Right lobe of liver (tissue), 6 donors: ENCODE measurements at regions not wholly inside any gene's neighbourhood (a gene's known extent, or its start where the extent isn't known, plus 50 kb on each side); places are given as distances from the start of the nearest gene placed in this dataset.

ENCODE experiments used
- ATAC-seq, 4 donors: fragments of 200-7000 bp; cut with Tn5 transposase; one replicate each; pipeline ENCODE4 v1.9.1; 2020; ENCODE audit warnings: mild to moderate bottlenecking in 4 of 4, moderate library complexity in 4 of 4
- DNase-seq, 3 donors: peaks; one replicate each; pipeline ENCODE4 v3.0.0-alpha.2; 2020
- H3K27ac ChIP-seq, 3 donors: fragments of 200-600 bp; one replicate each; pipeline ENCODE4 v1.8.0; 2022
- H3K27me3 ChIP-seq, 2 donors: fragments of 200-600 bp; one replicate each; pipeline ENCODE4 v1.8.0; 2022
- H3K36me3 ChIP-seq, 4 donors: fragments of 200-600 bp; sonication (generic) in 1 of 4; one replicate each; pipeline versions ENCODE4 v1.5.1 to v1.8.0; 2017 to 2022; ENCODE audit warnings: control low read depth in 1 of 4
- H3K4me1 ChIP-seq, 4 donors: fragments of 200-600 bp; sonication (generic) in 1 of 4; one replicate each; pipeline versions ENCODE4 v1.5.1 to v1.8.0; 2017 to 2022; ENCODE audit warnings: control low read depth in 1 of 4
- H3K4me3 ChIP-seq, 3 donors: fragments of 200-600 bp; one replicate each; pipeline ENCODE4 v1.8.0; 2022
- H3K9me3 ChIP-seq, 4 donors: fragments of 200-600 bp; sonication (generic) in 1 of 4; one replicate each; pipeline versions ENCODE4 v1.5.1 to v1.8.0; 2017 to 2022; ENCODE audit warnings: control low read depth in 1 of 4
- CTCF ChIP-seq, 4 donors: fragments of 200-600 bp in 3 of 4; fragments of 450-650 bp in 1 of 4; IDR thresholded peaks; one replicate each; pipeline versions ENCODE4 v1.5.1 to v1.8.0; 2016 to 2022; ENCODE audit warnings: antibody characterized with exemption in 4 of 4, mild to moderate bottlenecking in 2 of 4
- POLR2A ChIP-seq: fragments of 450-650 bp; IDR thresholded peaks from one replicate; pipeline ENCODE4 v1.6.1; 2017; ENCODE audit warnings: antibody characterized with exemption, mild to moderate bottlenecking
- WGBS: methylation state at CpG from one replicate; pipeline ENCODE4 v1.1.6; 2018; ENCODE audit warnings: low coverage, low lambda C conversion rate; ENCODE audit not compliant: insufficient coverage; ENCODE audit errors: missing lambda C conversion rate; 5-methylcytosine and 5-hydroxymethylcytosine counted together
- intact Hi-C, 2 donors: fragments of 100-400 bp; cut with DNase I; formaldehyde crosslinking; loops; one replicate each; pipeline versions ENCODE4 v1.11.2 to v1.14.1; 2022
- donor health status: DM: no; HTN: yes; CAD: no.
- donor health status: DM: no; HTN: no; CAD: no.
- donor health status: DM: no; HTN: no; CAD: no.
- donor health status: DM: no; HTN: yes; CAD: no.
- donor health status: DM: no; HTN: yes; CAD: no.

- no peaks in the 10 kb centered on the region for H3K36me3 ChIP-seq
- H3K4me1 ChIP-seq, result no peaks in the 10 kb centered on the region
- H3K9me3 ChIP-seq, result no peaks in the 10 kb centered on the region
- H3K27me3 ChIP-seq, result no peaks in the 10 kb centered on the region
- no peak overlapping the region for H3K4me3 ChIP-seq
- intact Hi-C loops, result no loop called here
- TF ChIP-seq POLR2A (no peak), CTCF (IDR thresholded peaks at IDR 0.05) (no peak)
- DNase-seq (no peak), ATAC-seq (no peak)
- H3K27ac ChIP-seq, result no peak overlapping the region
- 100% methylated on average over 1 of the region's 2 CpGs for WGBS
Measured at GRCh38 chr6:11902527-11902926, 109.6 kb upstream of the HIVEP1 start.

GRCh38 chr6:11900662-11901598, 111.2 kb upstream of the HIVEP1 start:
- no peaks in the 10 kb centered on the region for H3K4me1 ChIP-seq
- no peak for DNase-seq
- peak overlapping the region in 2 of 3 donors; percentile 13 to 18 for H3K27ac ChIP-seq
- 42% methylated on average over 14 of the region's 14 CpGs for WGBS
- no peaks in the 10 kb centered on the region for H3K9me3 ChIP-seq
- intact Hi-C loops, result no loop called here
- peak overlapping the region in 1 of 3 donors; percentile 38 for H3K4me3 ChIP-seq
- H3K27me3 ChIP-seq, result no peaks in the 10 kb centered on the region
- TF ChIP-seq POLR2A, result no peak
- TF ChIP-seq CTCF (IDR thresholded peaks at IDR 0.05), result no peak
- peak; percentile 37 to 62 (median 46) for ATAC-seq
- H3K36me3 ChIP-seq, result no peaks in the 10 kb centered on the region

GRCh38 chr6:11899645-11900044, 112.5 kb upstream of the HIVEP1 start:
- no peaks in the 10 kb centered on the region for H3K4me1 ChIP-seq
- intact Hi-C loops, result no loop called here
- H3K36me3 ChIP-seq, result no peaks in the 10 kb centered on the region
- ATAC-seq (no peak), DNase-seq (no peak)
- H3K4me3 ChIP-seq, result no peak overlapping the region
- H3K27me3 ChIP-seq, result no peaks in the 10 kb centered on the region
- H3K27ac ChIP-seq, result no peak overlapping the region
- 70% methylated on average over 1 of the region's 1 CpG for WGBS
- H3K9me3 ChIP-seq, result no peaks in the 10 kb centered on the region
- no peak for TF ChIP-seq POLR2A
- no peak for TF ChIP-seq CTCF (IDR thresholded peaks at IDR 0.05)

- 100% methylated on average over 1 of the region's 1 CpG for WGBS
- Histone ChIP-seq H3K36me3 (no peaks in the 10 kb centered on the region), H3K9me3 (no peaks in the 10 kb centered on the region), H3K4me1 (no peaks in the 10 kb centered on the region), H3K27ac (no peak overlapping the region), H3K4me3 (no peak overlapping the region), H3K27me3 (no peaks in the 10 kb centered on the region)
- DNase-seq, result no peak
- intact Hi-C loops, result no loop called here
- TF ChIP-seq POLR2A (no peak), CTCF (IDR thresholded peaks at IDR 0.05) (no peak)
- ATAC-seq, result no peak
Measured at GRCh38 chr6:11894212-11894611, 115.6 kb upstream of the ADTRP start.
